Fibroblast of lung (primary cell): ENCODE measurements at regions not wholly inside any gene's neighbourhood (a gene's known extent, or its start where the extent isn't known, plus 50 kb on each side); places are given as distances from the start of the nearest gene placed in this dataset.

Experiments
- DNase-seq, 2 donors: peaks; one replicate each; pipeline versions ENCODE4 v3.0.0 to v3.0.0-alpha.2; 2010; ENCODE audit warnings: low read depth in 2 of 2
- H2AFZ ChIP-seq: 2 replicates; pipeline ENCODE4 v1.5.1; 2012; ENCODE audit warnings: low read length, control low read depth, inconsistent platforms
- H3K27ac ChIP-seq: 2 replicates; pipeline ENCODE4 v1.5.1; 2011; ENCODE audit warnings: low read length, control low read depth; ENCODE audit not compliant: insufficient read depth
- H3K27me3 ChIP-seq: 2 replicates; pipeline ENCODE4 v1.5.1; 2011; ENCODE audit warnings: mild to moderate bottlenecking, low read length; ENCODE audit not compliant: control insufficient read depth, insufficient read depth
- H3K36me3 ChIP-seq: 2 replicates; pipeline ENCODE4 v1.5.1; 2011; ENCODE audit warnings: low read length; ENCODE audit not compliant: control insufficient read depth, insufficient read depth
- H3K4me1 ChIP-seq: 2 replicates; pipeline ENCODE4 v1.5.1; 2011; ENCODE audit warnings: low read length; ENCODE audit not compliant: control insufficient read depth, insufficient read depth; ENCODE audit errors: extremely low read depth
- H3K4me2 ChIP-seq: 2 replicates; pipeline ENCODE4 v1.5.1; 2011; ENCODE audit warnings: low read length, control low read depth; ENCODE audit not compliant: insufficient read depth; ENCODE audit errors: extremely low read depth
- H3K4me3 ChIP-seq, 4 experiments: fragments of 200-600 bp in 1 of 4; sonication (generic) in 1 of 4; replicated peaks in 1 of 4; 2 replicates each; pipeline ENCODE4 v1.5.1; 2011 to 2016; ENCODE audit warnings: low read length in 4 of 4, low read depth in 3 of 4, mild to moderate bottlenecking in 3 of 4, control low read depth in 2 of 4, inconsistent platforms in 1 of 4, mixed read lengths in 1 of 4; ENCODE audit not compliant: insufficient read depth in 1 of 4; ENCODE audit errors: control extremely low read depth in 1 of 4
- H3K79me2 ChIP-seq: 2 replicates; pipeline ENCODE4 v1.5.1; 2012; ENCODE audit warnings: mild to moderate bottlenecking, low read length, inconsistent platforms; ENCODE audit not compliant: control insufficient read depth, insufficient read depth
- H3K9ac ChIP-seq: 2 replicates; pipeline ENCODE4 v1.5.1; 2011; ENCODE audit warnings: mild to moderate bottlenecking, low read length, control low read depth; ENCODE audit not compliant: insufficient read depth
- H3K9me3 ChIP-seq: 2 replicates; pipeline ENCODE4 v1.5.1; 2012; ENCODE audit warnings: low read depth, low read length; ENCODE audit not compliant: control insufficient read depth, insufficient read depth
- H4K20me1 ChIP-seq: 2 replicates; pipeline ENCODE4 v1.5.1; 2011; ENCODE audit warnings: low read length; ENCODE audit not compliant: control insufficient read depth, insufficient read depth; ENCODE audit errors: extremely low read depth
- EZH2 ChIP-seq: IDR thresholded peaks from 2 replicates; pipeline ENCODE4 v1.5.1; 2012; ENCODE audit warnings: low read length, control low read depth, mild to moderate bottlenecking; ENCODE audit errors: missing control alignments
- TF ChIP-seq, protein P1 (sequence below), 2 donors: IDR thresholded peaks in 1 of 2; conservative IDR thresholded peaks in 1 of 2; 1 replicate in 1 of 2; 2 replicates in 1 of 2; pipeline ENCODE4 v1.5.1; 2011 to 2012; ENCODE audit warnings: low read length in 2 of 2, control low read depth in 1 of 2, inconsistent platforms in 1 of 2, low read depth in 1 of 2, mild to moderate bottlenecking in 1 of 2

GRCh38 chr4:3647421-3647820, 115.2 kb upstream of the LRPAP1 start:
- no peak overlapping the region for H3K27ac ChIP-seq
- no peak for TF ChIP-seq EZH2
- TF ChIP-seq, protein P1, sequence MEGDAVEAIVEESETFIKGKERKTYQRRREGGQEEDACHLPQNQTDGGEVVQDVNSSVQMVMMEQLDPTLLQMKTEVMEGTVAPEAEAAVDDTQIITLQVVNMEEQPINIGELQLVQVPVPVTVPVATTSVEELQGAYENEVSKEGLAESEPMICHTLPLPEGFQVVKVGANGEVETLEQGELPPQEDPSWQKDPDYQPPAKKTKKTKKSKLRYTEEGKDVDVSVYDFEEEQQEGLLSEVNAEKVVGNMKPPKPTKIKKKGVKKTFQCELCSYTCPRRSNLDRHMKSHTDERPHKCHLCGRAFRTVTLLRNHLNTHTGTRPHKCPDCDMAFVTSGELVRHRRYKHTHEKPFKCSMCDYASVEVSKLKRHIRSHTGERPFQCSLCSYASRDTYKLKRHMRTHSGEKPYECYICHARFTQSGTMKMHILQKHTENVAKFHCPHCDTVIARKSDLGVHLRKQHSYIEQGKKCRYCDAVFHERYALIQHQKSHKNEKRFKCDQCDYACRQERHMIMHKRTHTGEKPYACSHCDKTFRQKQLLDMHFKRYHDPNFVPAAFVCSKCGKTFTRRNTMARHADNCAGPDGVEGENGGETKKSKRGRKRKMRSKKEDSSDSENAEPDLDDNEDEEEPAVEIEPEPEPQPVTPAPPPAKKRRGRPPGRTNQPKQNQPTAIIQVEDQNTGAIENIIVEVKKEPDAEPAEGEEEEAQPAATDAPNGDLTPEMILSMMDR (conservative IDR thresholded peaks at IDR 0.05 in 1 of 2, IDR thresholded peaks at IDR 0.05 in 1 of 2; ENCODE audit: low read depth in 1 of 2, low read length in 2 of 2): no peak
- no peak overlapping the region for H2AFZ ChIP-seq
- H3K36me3 ChIP-seq: no peaks in the 10 kb centered on the region
- no peak overlapping the region for H3K9ac ChIP-seq
- DNase-seq: no peak
- no peaks in the 10 kb centered on the region for H3K79me2 ChIP-seq
- no peaks in the 10 kb centered on the region for H4K20me1 ChIP-seq
- no peak overlapping the region for H3K4me3 ChIP-seq
- H3K9me3 ChIP-seq: no peaks in the 10 kb centered on the region
- no peaks in the 10 kb centered on the region for H3K4me1 ChIP-seq
- no peak overlapping the region for H3K4me2 ChIP-seq
- H3K27me3 ChIP-seq: peaks cover 3% of the 10 kb centered on the region

DNA sequence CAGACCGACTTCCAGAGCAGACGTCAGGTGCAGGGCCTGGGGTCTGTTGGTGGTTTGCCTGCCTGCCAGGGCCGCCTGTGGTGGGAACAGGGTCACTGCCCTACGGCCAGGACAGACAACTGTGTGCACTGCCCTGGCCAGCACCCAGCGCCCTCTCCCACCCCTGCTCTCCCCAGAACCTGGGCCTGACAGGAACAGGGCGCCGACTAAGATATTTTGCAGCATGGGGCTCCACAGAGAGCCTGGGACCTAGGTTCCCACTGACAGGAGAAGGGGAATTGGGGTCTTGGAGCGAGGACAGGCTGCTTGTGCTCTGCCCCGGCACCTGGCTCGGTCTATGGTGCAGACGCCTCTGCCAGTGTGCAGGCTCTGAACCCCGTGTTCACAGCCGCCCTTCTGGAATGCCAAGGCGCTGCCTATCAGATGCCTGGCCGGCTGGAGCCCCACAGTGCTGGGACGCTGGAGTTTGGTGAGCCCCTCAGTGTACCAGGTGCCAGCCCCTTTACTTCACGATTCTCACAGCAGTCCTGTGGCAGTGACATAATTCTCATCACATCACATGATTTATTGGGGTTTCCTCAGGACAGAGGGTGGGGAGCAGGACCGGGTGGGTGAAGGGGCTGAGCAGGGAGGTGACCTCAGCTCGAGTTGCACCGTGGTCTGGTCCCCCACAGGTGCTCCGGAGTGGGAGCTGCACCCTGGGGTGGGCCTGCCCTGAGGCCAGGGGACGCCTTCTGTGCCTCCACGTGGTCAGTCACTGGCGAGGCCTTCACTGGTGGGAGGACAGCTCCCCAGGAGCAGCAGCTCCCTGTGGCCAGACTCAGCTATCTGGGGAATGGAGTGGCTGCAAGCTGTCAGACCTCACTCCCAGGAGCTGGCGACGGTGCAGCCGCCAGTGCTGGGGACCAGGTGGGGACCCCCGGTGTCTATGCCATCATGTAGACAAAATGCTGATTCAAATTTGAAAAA, 113.8 kb upstream of the LRPAP1 start:
- Histone ChIP-seq H3K27ac (no peak overlapping the region), H3K9ac (no peak overlapping the region), H2AFZ (no peak overlapping the region), H3K4me3 (no peak overlapping the region), H4K20me1 (no peaks in the 10 kb centered on the region), H3K27me3 (peaks cover 3% of the 10 kb centered on the region), H3K36me3 (no peaks in the 10 kb centered on the region), H3K4me2 (no peak overlapping the region), H3K9me3 (no peaks in the 10 kb centered on the region), H3K4me1 (no peaks in the 10 kb centered on the region), H3K79me2 (no peaks in the 10 kb centered on the region)
- no peak for DNase-seq
- no peak for TF ChIP-seq EZH2
- TF ChIP-seq, protein P1 (conservative IDR thresholded peaks at IDR 0.05 in 1 of 2, IDR thresholded peaks at IDR 0.05 in 1 of 2; ENCODE audit: low read depth in 1 of 2, low read length in 2 of 2): no peak

DNA sequence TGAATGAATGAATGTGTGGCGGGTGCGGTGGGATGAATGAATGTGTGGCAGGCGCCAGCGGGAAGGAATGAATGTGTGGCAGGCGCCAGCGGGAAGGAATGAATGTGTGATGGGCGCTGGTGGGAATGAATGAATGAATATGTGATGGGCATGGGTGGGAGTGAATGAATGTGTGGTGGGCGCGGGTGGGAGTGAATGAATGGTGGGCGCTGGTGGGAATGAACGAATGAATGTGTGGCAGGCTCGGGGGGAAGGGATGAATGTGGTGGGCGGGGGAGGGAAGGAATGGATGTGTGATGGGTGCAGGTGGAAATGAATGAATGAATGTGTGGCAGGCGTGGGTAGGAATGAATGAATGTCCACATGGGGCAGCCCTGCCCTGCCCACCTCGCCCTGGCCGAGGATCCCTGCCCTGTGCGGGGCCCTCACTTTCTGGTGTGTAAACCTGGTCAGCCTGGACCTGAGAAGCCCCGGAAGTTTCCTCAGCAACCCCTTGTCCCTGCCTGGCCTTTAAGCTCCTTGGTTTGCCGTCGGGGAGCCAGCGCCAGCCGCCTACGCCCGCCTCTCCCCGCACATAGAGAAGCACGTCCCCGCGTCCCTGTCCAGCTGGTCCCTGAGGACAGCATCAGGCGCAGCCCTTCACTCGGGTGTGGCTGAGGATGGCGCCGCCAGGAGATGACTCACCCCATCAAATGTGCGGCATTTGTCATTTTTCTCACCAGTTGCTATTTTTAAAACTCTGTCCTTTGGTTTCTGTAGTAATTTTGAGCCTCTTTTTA, 112.8 kb upstream of the LRPAP1 start:
- DNase-seq: peak; percentile 13 to 18
- Histone ChIP-seq H2AFZ (no peak overlapping the region), H3K79me2 (no peaks in the 10 kb centered on the region), H3K9me3 (no peaks in the 10 kb centered on the region), H3K36me3 (no peaks in the 10 kb centered on the region), H3K4me3 (no peak overlapping the region), H3K27me3 (peaks cover 3% of the 10 kb centered on the region), H3K9ac (no peak overlapping the region), H3K4me2 (no peak overlapping the region), H4K20me1 (no peaks in the 10 kb centered on the region), H3K4me1 (no peaks in the 10 kb centered on the region), H3K27ac (no peak overlapping the region)
- no peak for TF ChIP-seq EZH2
- TF ChIP-seq, protein P1 (conservative IDR thresholded peaks at IDR 0.05 in 1 of 2, IDR thresholded peaks at IDR 0.05 in 1 of 2; ENCODE audit: low read depth in 1 of 2, low read length in 2 of 2): no peak
